ENCODE measurements at regions not wholly inside any gene's neighbourhood (a gene's known extent, or its start where the extent isn't known, plus 50 kb on each side); places are given as distances from the start of the nearest gene placed in this dataset.

- no peak for DNase-seq
Measured at GRCh38 chr16:85329059-85329812, 217.0 kb upstream of the CIBAR2 start.

- DNase-seq: no peak
Measured at GRCh38 chr16:85330006-85330693, 217.9 kb upstream of the CIBAR2 start.

GRCh38 chr16:85330694-85331188, 218.5 kb upstream of the CIBAR2 start:
- DNase-seq: no peak

- no peak for DNase-seq
Measured at GRCh38 chr16:85331688-85332087, 219.4 kb upstream of the CIBAR2 start.

- no peak for DNase-seq
Measured at GRCh38 chr16:85332175-85332574, 219.9 kb upstream of the CIBAR2 start.

GRCh38 chr16:85333337-85333736, 221.1 kb upstream of the CIBAR2 start:
- DNase-seq: no peak

GRCh38 chr16:85333744-85334640, 221.7 kb upstream of the CIBAR2 start:
- no peak for DNase-seq

- peak in 2 of 4 experiments; percentile 35 to 38 for DNase-seq
Measured at GRCh38 chr16:85334718-85335583, 222.7 kb upstream of the CIBAR2 start.

GRCh38 chr16:85335584-85336491, 223.6 kb upstream of the CIBAR2 start:
- DNase-seq: no peak

GRCh38 chr16:85337910-85338637, 225.8 kb upstream of the CIBAR2 start:
- no peak for DNase-seq

- no peak for DNase-seq
Measured at GRCh38 chr16:85338638-85338982, 226.3 kb upstream of the CIBAR2 start.

- no peak for DNase-seq
Measured at GRCh38 chr16:85338989-85339685, 226.9 kb upstream of the CIBAR2 start.

- DNase-seq: no peak
Measured at GRCh38 chr16:85341972-85342695, 229.9 kb upstream of the CIBAR2 start.

GRCh38 chr16:85344502-85345128, 232.3 kb upstream of the CIBAR2 start:
- no peak for DNase-seq

GRCh38 chr16:85345129-85345639, 232.9 kb upstream of the CIBAR2 start:
- DNase-seq: no peak

GRCh38 chr16:85346404-85347212, 234.3 kb upstream of the CIBAR2 start:
- no peak for DNase-seq

GRCh38 chr16:85347213-85347591, 234.9 kb upstream of the CIBAR2 start:
- DNase-seq: no peak
